Kidney (tissue), 13 donors: ENCODE measurements at regions not wholly inside any gene's neighbourhood (a gene's known extent, or its start where the extent isn't known, plus 50 kb on each side); places are given as distances from the start of the nearest gene placed in this dataset.

Experiments
- DNase-seq, 5 donors: peaks; one replicate each; pipeline ENCODE4 v3.0.0-alpha.2; 2013 to 2020
- FAIRE-seq: peaks from 2 replicates; lab custom pipeline; 2012; peaks lifted over from hg19 to GRCh38; lab: Jason Lieb, UNC
- H3K27ac ChIP-seq, 2 donors: one replicate each; pipeline ENCODE4 v1.7.0; 2013; ENCODE audit warnings: low read depth in 2 of 2, low read length in 2 of 2, inconsistent platforms in 1 of 2
- H3K27me3 ChIP-seq: one replicate; pipeline ENCODE4 v1.7.1; 2013; ENCODE audit warnings: low read length, inconsistent platforms; ENCODE audit not compliant: control insufficient read depth, insufficient read depth
- H3K36me3 ChIP-seq, 3 donors: one replicate each; pipeline versions ENCODE4 v1.7.0 to v1.7.1; 2013; ENCODE audit warnings: low read length in 3 of 3, control low read depth in 1 of 3, inconsistent platforms in 1 of 3; ENCODE audit not compliant: insufficient read depth in 3 of 3, control insufficient read depth in 2 of 3
- H3K4me1 ChIP-seq, 3 donors: one replicate each; pipeline versions ENCODE4 v1.7.0 to v1.7.1; 2013; ENCODE audit warnings: low read length in 3 of 3, inconsistent platforms in 1 of 3, low read depth in 1 of 3; ENCODE audit not compliant: control insufficient read depth in 2 of 3, insufficient read depth in 2 of 3
- H3K4me3 ChIP-seq, 3 donors: one replicate each; pipeline versions ENCODE4 v1.7.0 to v1.8.1; 2013; ENCODE audit warnings: low read length in 3 of 3, control low read depth in 1 of 3, inconsistent platforms in 1 of 3
- H3K9ac ChIP-seq, 3 donors: one replicate each; pipeline versions ENCODE4 v1.7.0 to v1.7.1; 2013; ENCODE audit warnings: low read length in 3 of 3, control low read depth in 1 of 3, inconsistent platforms in 1 of 3
- H3K9me3 ChIP-seq, 3 donors: one replicate each; pipeline versions ENCODE4 v1.7.0 to v1.7.1; 2013; ENCODE audit warnings: low read length in 3 of 3, control low read depth in 1 of 3, inconsistent platforms in 1 of 3; ENCODE audit not compliant: control insufficient read depth in 2 of 3, insufficient read depth in 1 of 3
- intact Hi-C: fragments of 100-400 bp; cut with DNase I; formaldehyde crosslinking; loops from one replicate; pipeline ENCODE4 v1.11.1; 2022
- TF ChIP-seq, protein P1 (sequence below): IDR thresholded peaks from 3 replicates; pipeline ENCODE4 v1.5.1; 2012; ENCODE audit warnings: mild to moderate bottlenecking, moderate library complexity, borderline replicate concordance; ENCODE audit not compliant: insufficient read depth; ENCODE audit errors: extremely low read depth
- donor health status: control.
- donor health status: control.
- donor health status: control.
- donor health status: control.
- donor health status: control.
- donor health status: DM: yes; HTN: yes; CAD: no.
- donor health status: Normal renal cell carcinoma (clear cell type).

DNA sequence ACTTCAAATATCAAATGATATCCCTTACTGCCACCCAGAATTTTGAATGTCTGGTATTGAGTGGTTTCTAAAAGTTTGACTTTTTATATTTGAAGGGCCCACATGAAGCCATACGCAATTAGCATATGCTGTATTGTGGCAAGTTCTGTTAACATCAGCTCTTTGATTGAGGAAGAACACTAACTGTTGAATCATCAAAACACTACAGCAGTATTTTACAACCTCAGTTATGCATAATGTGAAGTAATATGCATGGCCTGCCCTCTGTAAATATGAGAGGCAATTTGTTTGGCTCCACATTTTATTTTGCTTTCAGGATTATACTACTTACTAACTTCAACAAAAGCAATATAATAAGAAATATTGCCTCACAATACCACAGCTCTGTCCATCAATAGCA is 62.2 kb upstream of the DMD start:
- H3K36me3 ChIP-seq: no peaks in the 10 kb centered on the region
- no peaks in the 10 kb centered on the region for H3K9me3 ChIP-seq
- no peaks in the 10 kb centered on the region for H3K4me1 ChIP-seq
- FAIRE-seq (no peak), DNase-seq (no peak)
- H3K27ac ChIP-seq: no peak overlapping the region
- no peaks in the 10 kb centered on the region for H3K27me3 ChIP-seq
- H3K4me3 ChIP-seq: no peak overlapping the region
- TF ChIP-seq, protein P1, sequence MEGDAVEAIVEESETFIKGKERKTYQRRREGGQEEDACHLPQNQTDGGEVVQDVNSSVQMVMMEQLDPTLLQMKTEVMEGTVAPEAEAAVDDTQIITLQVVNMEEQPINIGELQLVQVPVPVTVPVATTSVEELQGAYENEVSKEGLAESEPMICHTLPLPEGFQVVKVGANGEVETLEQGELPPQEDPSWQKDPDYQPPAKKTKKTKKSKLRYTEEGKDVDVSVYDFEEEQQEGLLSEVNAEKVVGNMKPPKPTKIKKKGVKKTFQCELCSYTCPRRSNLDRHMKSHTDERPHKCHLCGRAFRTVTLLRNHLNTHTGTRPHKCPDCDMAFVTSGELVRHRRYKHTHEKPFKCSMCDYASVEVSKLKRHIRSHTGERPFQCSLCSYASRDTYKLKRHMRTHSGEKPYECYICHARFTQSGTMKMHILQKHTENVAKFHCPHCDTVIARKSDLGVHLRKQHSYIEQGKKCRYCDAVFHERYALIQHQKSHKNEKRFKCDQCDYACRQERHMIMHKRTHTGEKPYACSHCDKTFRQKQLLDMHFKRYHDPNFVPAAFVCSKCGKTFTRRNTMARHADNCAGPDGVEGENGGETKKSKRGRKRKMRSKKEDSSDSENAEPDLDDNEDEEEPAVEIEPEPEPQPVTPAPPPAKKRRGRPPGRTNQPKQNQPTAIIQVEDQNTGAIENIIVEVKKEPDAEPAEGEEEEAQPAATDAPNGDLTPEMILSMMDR: no peak
- H3K9ac ChIP-seq: no peak overlapping the region
- intact Hi-C loops: no loop called here

DNA sequence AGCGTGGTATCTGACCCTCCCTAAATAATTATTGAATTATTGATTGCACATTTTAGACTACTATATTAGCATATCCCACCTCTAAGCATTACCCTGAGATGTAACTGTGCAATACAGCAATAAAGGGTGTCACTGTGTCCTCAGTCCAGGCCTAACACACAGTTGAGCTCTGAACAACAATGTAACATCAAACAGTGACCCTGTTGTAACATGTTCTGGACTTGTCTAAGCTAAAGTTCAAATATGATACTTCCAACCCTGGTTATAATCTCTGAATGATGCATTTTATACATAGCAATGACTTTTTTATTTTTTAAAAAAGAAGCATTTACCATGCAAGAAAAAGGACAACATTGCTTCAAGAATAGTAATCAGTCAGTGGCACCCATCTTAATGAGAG is 61.6 kb upstream of the DMD start:
- Histone ChIP-seq H3K4me1 (no peaks in the 10 kb centered on the region), H3K27me3 (no peaks in the 10 kb centered on the region), H3K36me3 (no peaks in the 10 kb centered on the region), H3K27ac (no peak overlapping the region), H3K4me3 (no peak overlapping the region), H3K9me3 (no peaks in the 10 kb centered on the region), H3K9ac (no peak overlapping the region)
- TF ChIP-seq, protein P1: no peak
- FAIRE-seq (no peak), DNase-seq (no peak)
- intact Hi-C loops: no loop called here
